Activated CD4-positive, CD25-positive, alpha-beta regulatory T cell treated with anti-CD3 and anti-CD28 coated beads, Interleukin-2, amount 50 U/mL, for 72 hours (primary cell): ENCODE measurements at regions not wholly inside any gene's neighbourhood (a gene's known extent, or its start where the extent isn't known, plus 50 kb on each side); places are given as distances from the start of the nearest gene placed in this dataset.
"Not testable (repeated sequence)": the region's sequence is repeated elsewhere in the genome, so short reads cannot be mapped to it uniquely, and the experiment has no call there.

Source experiments
- DNase-seq: peaks from one replicate; pipeline ENCODE4 v3.0.0; 2021

DNA sequence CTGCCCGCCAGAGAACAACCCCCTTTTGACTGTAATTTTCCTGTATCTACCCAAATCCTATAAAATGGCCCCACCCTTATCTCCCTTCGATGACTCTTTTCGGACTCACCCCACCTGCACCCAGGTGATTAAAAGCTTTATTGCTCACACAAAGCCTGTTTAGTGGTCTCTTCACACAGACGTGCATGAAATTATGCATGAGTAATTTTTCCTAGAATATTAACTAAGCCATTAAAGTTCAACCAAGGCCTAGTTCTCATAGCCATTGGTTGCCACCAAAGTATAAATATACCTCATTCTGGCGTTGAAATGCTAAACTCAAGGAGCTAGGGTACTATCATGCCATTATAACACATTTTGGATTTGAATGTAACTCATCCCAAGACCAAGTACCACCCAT, 243.9 kb downstream of the ZNF608 start:
- no peak for DNase-seq

DNA sequence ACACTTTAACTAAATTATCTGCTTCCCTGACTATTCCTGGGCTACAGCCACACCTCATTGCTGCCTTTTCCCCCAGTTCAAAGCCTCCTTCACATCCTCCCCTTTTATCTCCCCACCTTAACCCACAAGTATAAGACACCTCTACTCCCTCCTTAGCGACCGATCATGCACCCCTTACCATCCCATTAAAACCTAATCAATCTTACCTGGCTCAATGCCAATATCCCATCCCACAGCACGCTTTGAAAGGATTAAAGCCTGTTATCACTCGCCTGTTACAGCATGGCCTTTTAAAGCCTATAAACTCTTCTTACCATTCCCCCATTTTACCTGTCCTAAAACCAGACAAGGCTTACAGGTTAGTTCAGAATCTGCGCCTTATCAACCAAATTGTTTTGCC, 246.6 kb downstream of the ZNF608 start:
- DNase-seq = not testable (repeated sequence)

DNA sequence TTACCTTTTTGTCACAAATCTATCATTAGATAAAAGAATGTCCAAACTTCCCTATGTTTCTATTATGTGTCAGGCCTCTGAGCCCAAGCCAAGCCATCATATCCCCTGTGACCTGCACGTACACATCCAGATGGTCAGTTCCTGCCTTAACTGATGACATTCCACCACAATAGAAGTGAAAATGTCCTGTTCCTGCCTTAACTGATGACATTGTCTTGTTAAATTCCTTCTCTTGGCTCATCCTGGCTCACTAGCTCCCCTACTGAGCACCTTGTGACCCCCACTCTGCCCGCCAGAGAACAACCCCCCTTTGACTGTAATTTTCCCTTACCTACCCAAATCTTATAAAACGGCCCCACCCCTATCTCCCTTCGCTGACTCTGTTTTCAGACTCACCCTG, 249.5 kb downstream of the ZNF608 start:
- DNase-seq = not testable (repeated sequence)

DNA sequence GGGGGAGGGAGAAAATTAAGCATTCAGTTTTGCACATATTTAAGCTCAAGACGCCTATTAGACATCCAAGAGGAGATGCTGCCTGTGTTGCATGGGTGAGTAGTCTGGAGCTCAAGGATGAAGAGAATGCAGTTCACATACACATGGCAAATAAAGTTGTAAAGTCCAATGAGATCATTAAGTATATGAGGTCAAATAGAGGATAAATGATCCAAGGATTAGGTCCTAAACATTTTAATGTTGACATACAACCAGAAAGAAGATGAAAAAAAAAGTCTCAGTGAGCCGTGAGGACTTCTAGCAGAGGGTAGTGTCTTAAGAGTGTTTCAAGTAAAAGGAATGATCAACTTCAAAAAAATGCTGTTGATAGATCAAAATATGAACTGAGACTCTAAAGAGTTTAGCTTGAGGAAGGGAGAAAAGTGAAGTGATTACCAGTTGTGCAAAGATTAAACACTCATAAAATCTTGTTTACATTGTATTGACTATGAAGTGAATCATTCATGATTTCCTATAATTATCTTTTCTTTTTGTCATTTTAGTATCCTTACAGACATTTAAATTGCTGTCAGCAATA, 251.8 kb downstream of the ZNF608 start:
- no peak for DNase-seq

DNA sequence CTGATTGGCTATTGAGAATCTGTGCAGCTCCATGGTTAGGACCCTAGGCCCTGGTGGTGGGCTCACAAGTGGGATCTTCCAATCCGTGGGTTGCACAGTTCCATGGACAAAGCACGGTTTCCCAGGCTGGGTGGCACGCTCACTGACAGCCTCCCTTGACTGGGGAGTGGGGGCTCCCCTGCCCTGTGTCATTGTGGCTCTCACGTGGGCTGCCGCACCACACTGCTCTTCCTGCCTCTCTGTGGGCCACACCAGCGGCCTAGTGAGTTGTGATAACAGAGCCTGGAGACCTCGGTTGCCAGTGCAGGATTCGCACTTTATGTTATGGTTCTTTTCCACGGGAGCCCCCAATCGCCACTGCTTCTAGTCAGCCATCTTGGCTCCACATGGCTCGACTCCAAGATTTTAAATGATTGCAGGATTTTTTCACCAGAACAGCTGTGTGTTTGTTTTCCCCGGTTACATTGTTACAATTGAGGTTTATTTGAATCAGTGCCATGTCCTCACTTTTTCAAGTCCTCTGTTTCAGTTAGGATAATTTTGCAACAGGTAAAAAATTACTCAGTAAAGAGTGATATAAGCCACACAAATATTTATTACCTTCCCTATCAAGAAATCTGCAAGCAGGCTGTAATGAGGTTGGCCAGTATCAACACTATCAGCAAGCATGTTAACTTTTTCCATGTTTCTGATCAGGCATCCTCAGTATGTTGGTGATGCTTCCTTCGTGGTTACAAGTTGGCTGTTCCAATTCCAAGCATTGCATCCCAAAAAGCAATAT, 253.8 kb downstream of the ZNF608 start:
- DNase-seq = no peak

DNA sequence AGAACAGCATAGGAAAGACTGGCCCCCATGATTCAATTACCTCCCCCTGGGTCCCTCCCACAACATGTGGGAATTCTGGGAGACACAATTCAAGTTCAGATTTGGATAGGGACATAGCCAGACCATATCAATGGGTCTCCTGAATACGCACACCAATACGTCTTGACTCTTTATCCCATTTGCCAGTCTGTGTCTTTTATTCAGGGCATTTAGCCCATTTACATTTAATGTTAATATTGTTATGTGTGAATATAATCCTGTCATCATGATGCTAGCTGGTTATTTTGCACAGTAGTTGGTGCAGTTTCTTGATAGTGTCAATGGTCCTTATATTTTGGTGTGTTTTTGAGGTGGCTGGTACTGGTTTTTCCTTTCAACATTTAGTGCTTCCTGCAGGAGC, 256.1 kb downstream of the ZNF608 start:
- DNase-seq = not testable (repeated sequence)

DNA sequence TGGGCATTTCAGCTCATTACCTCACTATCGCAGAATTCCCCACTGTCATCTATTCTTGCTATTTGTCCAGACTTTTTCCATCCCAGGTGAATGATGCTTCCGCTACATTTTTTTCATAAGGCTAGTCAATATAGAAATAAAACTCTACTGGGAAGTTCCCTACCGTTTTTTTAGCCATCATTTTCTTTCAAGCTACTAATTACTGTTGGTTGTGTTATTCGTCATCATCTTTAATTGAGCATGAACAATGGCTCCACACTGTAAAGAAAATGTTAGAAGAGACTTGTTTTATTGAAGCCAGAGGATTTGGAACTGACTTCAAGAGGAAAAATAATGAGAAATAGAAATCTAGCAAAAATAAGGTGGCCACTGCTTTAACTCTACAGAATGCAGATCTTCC, 265.0 kb downstream of the ZNF608 start:
- no peak for DNase-seq

DNA sequence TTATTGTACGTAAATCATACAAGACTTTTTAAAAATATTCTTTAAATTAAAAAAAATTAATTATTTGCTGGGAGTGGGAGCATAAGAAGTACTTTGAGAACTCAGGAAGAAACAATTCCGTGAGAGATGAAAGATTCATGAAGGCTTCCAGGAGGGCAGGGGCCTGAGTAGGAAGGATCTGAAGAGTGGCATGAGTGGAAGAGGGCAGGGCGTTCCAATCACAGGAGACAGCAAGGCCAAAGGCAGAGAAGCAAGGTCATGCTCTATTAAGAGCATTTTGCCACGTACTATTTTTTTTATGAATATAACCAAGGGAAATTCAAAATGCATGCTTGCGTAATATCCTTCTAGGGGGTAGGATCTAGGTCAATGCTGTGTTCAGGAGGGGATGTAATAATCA, 265.5 kb downstream of the ZNF608 start:
- DNase-seq = no peak

DNA sequence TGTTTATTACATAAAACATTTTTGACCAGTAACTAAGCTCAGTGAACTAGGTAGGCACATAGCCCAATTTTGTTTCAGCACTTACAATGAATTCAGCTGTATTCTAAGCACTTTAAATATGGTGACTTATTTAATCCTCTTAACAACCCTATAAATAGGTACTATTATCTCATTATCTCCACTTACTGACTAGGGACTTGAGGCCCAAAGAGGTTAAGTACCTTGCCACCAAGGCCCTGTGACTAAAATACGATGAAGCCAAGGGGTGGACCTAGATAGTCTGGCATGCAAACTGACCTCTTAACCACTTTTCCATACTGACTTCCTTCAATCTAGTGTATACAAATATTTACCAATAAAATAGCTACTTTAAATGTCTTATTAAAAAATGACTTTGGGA, 266.4 kb downstream of the ZNF608 start:
- DNase-seq = no peak

DNA sequence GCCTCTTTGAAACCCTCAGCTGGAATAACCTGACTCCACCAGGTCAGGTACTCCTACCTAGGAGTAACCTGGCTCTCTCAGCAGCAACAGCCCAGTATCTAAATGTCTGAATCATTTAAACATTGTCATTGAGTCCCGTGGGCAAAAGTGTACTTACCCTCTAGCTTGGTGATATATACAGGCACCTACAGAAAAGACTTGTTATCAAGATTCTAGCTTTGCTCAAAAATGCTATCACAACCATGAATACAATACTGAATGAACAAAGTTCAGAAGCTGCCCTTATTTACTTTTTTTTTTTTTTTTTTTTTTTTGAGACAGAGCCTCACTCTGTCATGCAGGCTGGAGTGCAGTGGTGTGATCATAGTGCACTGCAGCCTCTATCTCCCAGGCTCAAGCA, 268.2 kb downstream of the ZNF608 start:
- no peak for DNase-seq

DNA sequence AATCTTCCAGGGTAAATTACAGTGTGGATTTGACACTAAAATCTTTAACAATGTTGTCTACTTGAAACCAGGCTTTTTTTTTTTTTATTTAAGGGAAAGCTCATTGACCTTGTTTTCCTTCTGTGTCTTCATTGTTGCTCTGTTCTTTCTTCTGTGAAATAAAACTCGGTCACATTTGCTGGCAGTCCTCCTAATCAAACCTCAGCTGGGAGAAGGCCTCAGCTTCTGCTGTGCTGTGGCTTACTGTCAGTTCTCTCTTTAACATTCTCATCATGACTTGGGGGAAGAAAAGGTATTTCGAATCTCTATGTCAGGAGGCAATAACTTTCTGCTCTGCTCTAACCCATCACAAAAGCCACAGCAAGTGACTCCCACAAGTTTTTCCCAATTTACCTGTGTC, 268.9 kb downstream of the ZNF608 start:
- DNase-seq = no peak

DNA sequence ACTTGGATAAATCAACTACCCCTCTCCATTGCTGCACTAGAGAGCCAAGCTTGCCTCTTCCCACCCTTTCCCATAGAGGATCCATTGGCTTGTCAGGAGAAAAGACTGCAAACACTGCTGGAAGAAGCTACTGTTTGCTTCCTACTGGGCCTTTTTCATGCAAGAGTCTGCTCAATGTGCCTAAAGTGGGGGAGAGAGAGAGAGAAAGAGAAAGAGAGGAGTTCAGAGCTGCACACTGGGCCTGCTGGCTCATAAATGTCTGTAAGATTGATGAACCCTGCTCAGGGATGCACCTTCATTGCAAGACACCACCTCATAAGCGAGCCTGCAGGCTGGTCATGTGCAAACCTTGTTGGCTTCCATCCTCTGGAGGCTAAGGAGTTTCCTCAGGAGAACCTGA, 269.4 kb downstream of the ZNF608 start:
- DNase-seq = no peak

DNA sequence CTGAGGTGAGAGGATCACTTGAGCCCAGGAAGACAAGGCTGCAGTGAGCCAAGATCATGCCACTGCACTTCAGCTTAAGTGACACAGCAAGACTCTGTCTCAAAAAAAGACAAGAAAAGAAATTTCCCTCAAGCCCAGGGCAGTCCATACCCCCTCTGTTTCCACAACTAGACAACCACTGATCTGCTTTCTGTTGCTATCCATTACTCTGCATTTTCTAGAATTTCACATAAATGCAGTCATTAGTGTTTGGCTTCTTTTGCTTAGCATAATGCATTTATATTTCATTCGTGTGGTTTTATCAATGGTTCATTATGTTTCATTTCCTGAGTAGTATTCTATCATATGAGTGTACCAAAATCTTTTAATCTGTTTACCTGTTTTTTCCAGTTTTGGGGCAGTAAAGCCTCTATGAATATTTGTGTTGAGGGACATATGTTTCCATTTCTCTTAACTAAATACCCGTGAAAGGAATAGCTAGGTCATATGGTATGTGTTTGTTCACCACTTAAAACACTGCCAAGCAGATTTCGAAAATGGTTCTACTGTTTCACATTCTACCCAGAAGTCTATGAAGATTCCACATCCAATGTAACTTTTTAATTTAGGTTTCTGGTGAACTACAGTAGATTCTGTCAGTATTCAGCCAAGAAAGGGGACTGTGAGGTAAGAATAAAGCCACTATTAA, 271.8 kb downstream of the ZNF608 start:
- no peak for DNase-seq

DNA sequence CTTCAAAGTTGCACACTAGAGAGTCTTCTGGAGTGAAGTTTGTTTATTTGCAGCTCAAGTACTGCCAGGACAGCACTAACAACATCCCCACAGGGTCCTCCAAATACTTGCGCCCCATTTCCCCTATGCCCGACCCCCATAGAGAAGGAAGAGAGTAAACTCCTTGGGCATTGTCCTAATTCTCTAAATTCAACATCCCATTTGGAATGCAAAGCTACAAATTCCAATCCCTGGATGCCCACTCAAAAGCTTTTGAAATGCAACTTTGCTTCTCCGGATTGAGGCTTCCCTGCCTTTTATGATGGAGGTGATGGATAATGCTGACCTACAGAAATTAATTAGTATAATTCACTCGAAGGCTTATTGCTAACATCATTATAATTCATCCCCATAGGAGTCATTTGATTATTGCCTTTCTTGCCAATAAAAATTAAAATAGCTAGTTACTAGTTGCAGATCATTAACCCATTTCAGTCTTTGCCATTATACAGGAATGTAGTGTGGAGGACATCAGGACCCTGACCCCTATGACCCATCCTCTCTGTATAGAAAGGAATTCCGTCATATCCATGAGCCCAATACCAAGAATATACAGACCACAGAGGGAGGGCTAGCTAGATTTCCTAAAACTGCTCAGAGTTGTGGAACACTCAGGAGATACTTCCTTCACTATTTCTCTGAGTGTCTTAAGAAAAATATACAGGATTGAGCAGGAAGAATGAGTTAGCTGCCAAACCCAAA, 277.6 kb downstream of the ZNF608 start:
- no peak for DNase-seq

DNA sequence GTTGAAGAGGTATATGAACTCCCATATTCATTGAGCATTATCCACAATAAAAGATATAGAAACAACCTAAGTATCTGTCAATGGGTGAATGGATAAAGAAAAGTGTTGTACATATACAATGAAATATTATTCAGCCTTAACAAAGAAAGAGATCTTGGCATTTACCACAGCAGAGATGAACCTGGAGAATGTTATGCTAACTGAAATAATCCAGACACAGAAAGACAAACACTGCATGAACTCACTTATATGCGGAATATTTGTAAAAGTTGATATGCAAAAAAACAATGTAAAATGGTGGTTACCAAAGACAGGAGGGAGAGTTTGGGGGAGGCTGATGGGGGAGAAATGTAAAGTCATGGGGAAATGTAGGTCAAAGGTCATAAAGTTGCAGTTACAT, 278.7 kb downstream of the ZNF608 start:
- no peak for DNase-seq

DNA sequence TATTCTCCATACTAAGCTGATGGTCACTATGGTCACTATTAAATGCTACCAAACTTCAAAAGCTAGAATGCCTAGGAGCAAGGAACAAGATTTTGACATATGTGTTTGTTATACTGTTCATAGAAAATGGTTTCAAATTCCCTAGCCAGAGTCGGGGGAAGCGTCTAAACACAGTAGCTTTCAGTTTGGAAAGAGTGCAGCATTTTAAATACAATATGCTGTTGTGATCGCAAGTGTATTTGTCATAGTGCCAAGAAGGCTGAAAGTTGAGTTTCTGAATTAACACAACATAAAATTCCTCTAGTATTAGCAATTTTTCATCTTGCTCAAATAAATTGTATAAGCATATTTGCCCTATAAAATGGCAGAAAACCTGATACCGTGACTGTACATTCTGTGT, 280.4 kb downstream of the ZNF608 start:
- DNase-seq = no peak

DNA sequence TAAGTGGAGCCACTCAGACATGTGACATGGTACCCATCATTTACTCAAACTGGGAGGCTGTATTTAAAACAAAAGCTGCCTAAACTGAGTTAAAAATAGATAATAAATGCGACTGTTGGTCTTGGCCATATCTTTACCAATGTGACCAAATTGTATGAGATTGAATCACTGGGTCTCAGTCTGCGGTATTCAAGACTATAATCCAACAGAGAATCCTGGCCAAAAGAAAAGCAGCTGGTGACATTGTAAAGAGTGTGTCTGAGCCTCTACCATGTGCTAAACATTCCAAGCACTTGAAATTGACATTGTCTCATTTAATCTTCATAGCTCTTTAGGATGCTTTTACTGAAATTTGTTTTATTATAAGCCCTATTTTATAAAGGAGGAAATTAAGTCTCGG, 282.6 kb downstream of the ZNF608 start:
- DNase-seq = no peak

DNA sequence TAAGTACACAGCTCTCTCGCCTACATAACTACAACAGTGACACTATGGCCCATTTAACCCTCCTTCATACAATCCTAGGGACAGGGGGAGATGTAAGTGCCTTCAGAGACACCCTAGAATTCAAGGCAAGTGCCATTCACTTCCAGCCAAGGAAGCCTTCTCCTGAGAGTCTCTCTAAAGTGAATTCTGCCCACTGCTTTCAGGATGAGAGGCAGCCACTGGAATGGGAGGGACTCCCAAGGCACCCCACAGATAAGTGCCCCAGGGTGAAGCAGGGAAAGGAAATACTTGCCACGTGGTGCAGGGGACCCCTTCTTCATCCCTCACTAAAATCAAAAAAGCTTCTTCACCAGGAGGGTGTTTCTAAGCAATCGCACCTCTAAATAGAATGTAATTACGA, 283.7 kb downstream of the ZNF608 start:
- no peak for DNase-seq

DNA sequence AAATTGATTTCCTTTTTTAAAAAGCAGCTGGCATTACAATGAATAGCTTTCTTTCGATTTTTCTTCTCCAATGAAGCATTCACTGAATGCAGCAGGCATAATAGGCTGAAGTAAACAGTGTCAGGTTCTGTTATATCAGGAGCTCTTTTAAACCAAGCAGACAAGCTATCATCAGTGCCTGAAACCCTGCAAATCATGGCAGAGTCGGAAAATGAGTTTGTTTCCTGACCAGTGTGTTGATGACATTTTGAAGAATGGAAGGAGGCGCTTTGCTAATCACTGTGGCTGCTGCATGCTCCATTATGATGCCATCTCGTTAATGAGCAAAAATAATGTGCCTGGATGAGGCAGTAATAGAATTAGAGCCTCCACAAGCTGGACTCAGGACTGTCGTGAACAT, 284.5 kb downstream of the ZNF608 start:
- DNase-seq = no peak

DNA sequence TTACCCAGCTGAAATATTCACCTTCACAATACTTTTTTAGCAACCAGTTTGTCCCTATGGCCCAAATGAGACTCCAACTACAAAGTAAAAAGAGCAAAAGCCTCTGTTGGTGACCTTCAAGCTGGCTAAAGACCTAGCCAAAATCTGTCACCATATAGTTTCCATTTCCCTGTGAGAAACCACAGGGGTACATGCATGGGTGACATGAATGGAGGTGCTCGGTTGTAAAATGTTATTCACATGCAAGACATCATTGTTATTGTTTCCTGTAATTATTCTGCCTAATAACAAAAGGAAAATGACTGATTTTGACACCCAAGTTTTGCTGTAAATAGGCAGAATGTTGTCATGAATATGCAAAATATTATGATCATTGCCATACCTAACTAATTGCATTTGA, 285.3 kb downstream of the ZNF608 start:
- no peak for DNase-seq

DNA sequence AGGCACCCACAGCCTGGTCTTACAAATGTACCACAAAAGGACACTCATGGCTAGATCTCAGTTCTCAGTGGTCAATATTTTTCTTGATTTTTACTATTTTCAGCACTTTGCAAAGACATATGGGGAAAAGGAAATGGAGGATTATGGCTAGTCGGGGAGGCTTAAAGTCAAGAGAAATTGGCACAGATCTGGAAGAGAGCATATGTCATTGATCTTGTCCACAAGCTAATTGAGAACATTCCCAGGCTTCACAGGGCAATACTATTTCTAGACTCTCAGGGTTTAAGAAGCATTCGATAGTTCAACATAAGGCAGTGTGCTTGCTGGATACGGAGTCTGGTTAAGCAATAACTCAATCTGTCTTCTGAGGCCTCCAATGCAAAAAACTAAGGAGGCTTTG, 285.8 kb downstream of the ZNF608 start:
- DNase-seq = no peak

DNA sequence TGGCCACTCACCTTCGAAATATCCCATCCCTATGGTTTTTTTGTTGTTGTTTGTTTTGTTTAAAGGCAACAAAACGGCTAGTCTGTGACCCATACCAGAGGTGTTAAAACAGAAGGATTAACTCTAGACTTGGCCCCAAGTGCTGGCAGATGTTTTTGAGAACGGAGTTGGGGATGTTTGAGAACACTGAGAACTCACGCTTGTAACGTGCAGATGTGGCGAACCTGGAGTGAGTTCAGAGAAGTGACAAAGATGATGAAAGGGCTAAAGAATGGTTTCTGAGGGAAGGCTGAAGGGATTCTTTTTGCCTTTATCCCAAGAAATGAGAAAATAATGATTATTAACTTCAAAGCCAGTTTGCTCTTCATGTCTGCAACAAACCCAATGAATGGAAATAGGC, 286.5 kb downstream of the ZNF608 start:
- no peak for DNase-seq

DNA sequence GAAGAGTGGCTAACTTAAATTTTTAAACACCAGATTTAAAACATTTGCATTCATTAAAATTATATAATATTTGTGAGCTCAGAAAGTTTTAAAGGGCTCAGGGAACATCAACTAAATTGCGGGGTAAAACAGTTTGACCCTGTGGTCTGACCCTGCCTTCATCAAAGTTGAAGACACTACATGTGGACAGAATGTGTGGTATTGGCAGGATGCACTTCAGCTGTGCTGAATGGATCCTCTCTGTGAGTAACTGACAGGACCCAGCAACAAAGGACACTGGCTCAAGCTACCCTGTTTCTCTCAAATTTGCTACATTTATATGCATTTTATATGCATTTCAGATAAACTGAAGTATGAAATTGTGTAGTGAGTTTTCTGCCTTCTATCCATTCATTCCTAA, 288.5 kb downstream of the ZNF608 start:
- no peak for DNase-seq

DNA sequence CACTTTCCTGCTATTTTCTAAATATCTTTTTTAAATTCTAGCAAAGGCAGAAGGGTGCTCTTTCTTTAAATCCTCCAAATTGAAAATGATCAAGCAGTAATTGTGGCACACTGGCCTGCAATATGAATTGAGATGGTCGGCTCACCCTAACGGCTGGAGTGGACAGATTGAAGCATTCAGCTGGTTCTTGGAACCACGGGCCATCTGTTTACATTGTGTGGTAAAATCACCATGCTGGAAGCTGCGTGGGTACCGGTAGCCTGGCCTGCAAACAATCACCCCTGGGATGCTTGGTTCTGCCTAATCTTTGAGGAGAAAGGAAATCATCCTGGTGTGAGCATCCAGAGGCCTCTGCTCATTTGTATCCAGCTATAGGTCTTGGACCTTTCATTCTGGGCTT, 289.3 kb downstream of the ZNF608 start:
- DNase-seq = no peak
